ENCODE measurements at regions not wholly inside any gene's neighbourhood (a gene's known extent, or its start where the extent isn't known, plus 50 kb on each side); places are given as distances from the start of the nearest gene placed in this dataset.
A peak's percentile ranks its signal among the peaks of the same experiment; 100 is the strongest.
"Not testable (repeated sequence)": the region's sequence is repeated elsewhere in the genome, so short reads cannot be mapped to it uniquely, and the experiment has no call there.

DNA sequence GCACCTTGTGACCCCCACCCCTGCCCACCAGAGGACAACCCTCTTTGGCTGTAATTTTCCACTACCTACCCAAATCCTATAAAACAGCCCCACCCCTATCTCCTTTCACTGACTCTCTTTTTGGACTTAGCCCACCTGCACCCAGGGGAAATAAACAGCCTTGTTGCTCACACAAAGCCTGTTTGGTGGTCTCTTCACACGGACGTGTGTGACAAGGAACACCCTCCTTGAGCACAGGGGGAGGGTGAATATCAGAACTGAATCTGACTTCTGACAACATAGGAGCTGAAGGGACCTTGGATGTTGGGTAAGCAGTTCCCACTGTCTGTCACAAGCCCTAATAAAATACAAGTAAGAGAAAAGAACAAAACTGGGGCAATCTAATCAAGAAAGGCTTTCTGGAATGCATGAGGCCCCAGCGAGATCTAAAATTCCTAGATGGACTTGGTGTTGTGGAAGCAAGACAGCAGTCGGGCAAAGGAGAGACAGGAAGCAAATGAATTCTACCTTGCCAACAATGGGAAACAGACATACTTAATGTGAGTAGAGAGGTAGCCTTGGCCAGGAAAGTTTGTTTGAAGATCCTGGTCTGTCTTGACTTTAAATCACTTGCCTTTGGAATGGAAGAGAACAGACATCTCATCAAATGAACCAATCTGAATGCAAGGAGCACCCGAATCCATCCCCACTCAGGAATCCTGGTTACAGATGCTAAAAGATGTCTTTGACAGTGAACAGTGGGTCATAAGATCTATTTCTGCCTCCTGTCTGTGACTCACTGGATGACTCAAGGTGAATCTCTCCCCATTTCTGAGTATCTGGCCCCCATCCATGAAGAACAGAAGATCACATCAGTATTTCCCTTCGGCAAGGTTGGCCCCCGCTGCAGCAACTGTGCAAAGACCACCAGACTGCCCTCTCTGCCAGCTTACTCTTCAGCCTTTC lies 53.3 kb downstream of the OLFML3 start:
- ChIA-PET CTCF (no interaction called here), POLR2A (no interaction called here)
- no peak for DNase-seq (ENCODE audit: extremely low spot score)
- no peak for TF ChIP-seq CTCF (IDR thresholded peaks at IDR 0.05; ENCODE audit: control extremely low read depth, extremely low read depth, low read depth, missing control alignments)

DNA sequence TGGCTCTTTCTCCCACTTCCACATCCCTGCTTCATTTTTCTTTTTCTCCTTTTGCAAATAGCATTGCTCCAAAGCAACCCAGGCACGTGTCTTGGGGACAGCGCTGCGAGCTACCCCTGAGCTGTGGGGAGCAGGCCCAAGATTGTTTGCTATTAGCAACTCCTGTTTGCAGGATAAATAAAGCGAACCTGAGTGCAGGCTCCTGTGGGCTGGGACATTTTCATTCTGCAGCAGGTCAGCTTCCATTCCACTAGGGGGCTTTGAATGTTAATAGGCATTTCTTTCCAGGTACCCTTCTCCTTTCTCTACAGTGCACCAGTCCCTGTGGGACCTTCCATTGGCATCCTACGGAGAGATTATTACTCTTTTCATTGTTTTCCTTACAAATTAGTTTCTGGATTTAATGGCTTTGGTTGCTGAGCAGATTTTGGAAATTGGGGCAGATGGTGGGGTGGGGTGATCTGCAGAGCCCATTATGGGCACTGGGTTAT lies 54.0 kb downstream of the OLFML3 start:
- ChIA-PET POLR2A (no interaction called here), CTCF (interaction anchor here (0.8 to 1.4 kb wide), 2 partner anchors 27 to 249 kb away, joined by 3 to 7 read pairs; no protein-coding TSS in a partner anchor)
- peak; percentile 17 for DNase-seq (ENCODE audit: extremely low spot score)
- peak; percentile 26 for TF ChIP-seq CTCF (IDR thresholded peaks at IDR 0.05; ENCODE audit: control extremely low read depth, extremely low read depth, low read depth, missing control alignments)

GRCh38 chr1:114033961-114034360 lies 54.7 kb downstream of the OLFML3 start:
- CTCF ChIA-PET = interaction anchor here (0.8 to 1.4 kb wide), 2 partner anchors 28 to 248 kb away, joined by 3 to 7 read pairs; no protein-coding TSS in a partner anchor
- TF ChIP-seq CTCF (IDR thresholded peaks at IDR 0.05; ENCODE audit: control extremely low read depth, extremely low read depth, low read depth, missing control alignments) = no peak
- no peak for DNase-seq (ENCODE audit: extremely low spot score)
- POLR2A ChIA-PET = no interaction called here

DNA sequence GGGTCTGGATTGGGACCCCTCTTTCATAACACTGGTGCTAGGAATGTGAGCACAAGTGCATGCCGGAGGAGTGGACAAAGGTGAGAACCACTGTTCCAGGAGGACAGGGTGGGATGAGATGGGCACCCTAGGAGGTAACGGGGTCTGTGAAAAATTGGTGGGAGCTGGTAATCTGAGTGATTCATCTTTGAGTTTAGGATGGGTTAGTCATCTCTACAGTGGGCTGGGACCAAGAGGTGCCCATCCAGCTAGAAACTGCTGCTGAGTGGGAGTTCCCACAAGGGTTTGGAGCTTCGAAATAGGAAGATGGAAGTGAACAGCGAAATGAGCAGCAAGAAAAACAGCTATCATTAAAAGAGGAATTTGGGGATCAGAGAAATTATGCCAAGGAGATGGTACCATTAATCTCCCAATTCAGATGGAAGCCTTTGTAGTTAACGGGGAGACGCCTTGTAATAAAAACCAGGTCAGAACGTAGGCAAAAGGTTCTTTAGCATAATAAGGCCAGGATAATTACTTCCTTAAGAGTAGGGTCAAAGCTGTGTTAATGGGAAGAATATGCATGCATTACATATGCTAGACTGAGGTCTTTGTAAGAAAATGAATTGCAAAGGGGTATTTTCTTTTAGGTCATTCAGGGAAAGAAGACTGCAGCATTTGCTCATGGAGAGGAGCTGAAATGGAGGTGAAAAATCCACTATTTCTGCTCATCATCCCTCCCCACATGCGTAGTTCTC lies 55.5 kb downstream of the OLFML3 start:
- TF ChIP-seq CTCF (IDR thresholded peaks at IDR 0.05; ENCODE audit: control extremely low read depth, extremely low read depth, low read depth, missing control alignments) = no peak
- ChIA-PET CTCF (interaction anchor here (0.7 to 1.4 kb wide), 3 partner anchors 27 to 248 kb away, joined by 3 to 8 read pairs (median 7); no protein-coding TSS in a partner anchor), POLR2A (no interaction called here)
- no peak for DNase-seq (ENCODE audit: extremely low spot score)

DNA sequence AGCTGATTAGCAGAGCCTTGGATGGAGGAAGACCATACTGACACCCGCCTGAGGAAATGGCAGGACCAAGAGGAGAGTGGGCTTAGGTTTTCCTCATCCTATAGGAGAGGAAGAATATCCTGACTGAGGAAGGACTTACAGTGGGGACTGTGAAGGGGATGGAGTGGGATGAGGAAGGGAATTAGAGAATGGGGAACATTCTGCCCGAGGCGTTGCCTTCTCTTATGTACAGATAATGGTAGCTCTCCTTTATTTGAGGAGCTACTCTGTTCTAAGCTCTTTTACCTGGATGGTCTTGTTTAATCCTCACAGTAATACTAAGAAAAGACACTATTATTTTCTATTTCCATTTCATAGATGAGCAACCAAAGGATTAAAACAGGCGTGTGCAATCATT lies 56.0 kb downstream of the OLFML3 start:
- POLR2A ChIA-PET = no interaction called here
- CTCF ChIA-PET = interaction anchor here (0.7 to 1.1 kb wide), 2 partner anchors 27 to 247 kb away, joined by 3 to 8 read pairs; no protein-coding TSS in a partner anchor
- DNase-seq (ENCODE audit: extremely low spot score) = no peak
- TF ChIP-seq CTCF (IDR thresholded peaks at IDR 0.05; ENCODE audit: control extremely low read depth, extremely low read depth, low read depth, missing control alignments) = no peak

GRCh38 chr1:114036841-114037630 lies 57.8 kb downstream of the OLFML3 start:
- POLR2A ChIA-PET; CTCF ChIA-PET; DNase-seq (ENCODE audit: extremely low spot score): not testable (repeated sequence)
